ENCODE measurements at regions not wholly inside any gene's neighbourhood (a gene's known extent, or its start where the extent isn't known, plus 50 kb on each side); places are given as distances from the start of the nearest gene placed in this dataset.

DNA sequence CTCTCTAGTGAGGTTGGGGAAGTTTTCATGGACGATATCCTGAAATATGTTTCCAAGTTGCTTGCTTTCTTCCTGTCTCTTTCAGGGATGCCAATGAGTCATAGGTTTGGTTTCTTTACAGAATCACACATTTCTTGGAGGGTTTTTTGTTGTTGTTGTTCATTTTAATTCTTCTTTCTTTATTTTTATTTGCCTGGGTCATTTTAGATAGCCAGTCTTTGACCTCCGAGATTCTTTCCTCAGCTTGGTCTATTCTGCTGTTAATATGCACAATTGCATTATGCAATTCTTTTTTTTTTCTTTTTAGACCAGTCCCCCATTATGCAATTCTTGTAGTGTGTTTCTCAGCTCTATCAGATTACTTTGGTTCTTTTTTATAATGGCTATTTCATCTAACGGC lies 338.9 kb downstream of the AEBP2 start:
- Histone ChIP-seq H3K36me3 (no peaks in the 10 kb centered on the region), H3K27me3 (ENCODE audit: low read depth) (no peaks in the 10 kb centered on the region), H3K4me1 (peaks cover 26% of the 10 kb centered on the region), H3K4me3 (no peak overlapping the region), H3K9me3 (replicated peaks) (no peaks in the 10 kb centered on the region), H3K27ac (replicated peaks) (peak overlapping the region; percentile 65)
- no peak for DNase-seq
- TF ChIP-seq CTCF (IDR thresholded peaks at IDR 0.05; ENCODE audit: borderline replicate concordance): no peak
- intact Hi-C loops (cut with micrococcal nuclease): loop anchor here (10.0 kb wide), 1 partner anchor 117 kb away; no protein-coding TSS in a partner anchor

GRCh38 chr12:19778797-19779196 lies 339.5 kb downstream of the AEBP2 start:
- TF ChIP-seq CTCF (IDR thresholded peaks at IDR 0.05; ENCODE audit: borderline replicate concordance): peak; percentile 23
- Histone ChIP-seq H3K27me3 (ENCODE audit: low read depth) (no peaks in the 10 kb centered on the region), H3K4me1 (peaks cover 26% of the 10 kb centered on the region), H3K9me3 (replicated peaks) (no peaks in the 10 kb centered on the region), H3K36me3 (no peaks in the 10 kb centered on the region), H3K27ac (replicated peaks) (peak overlapping the region; percentile 65), H3K4me3 (peak overlapping the region; percentile 22)
- DNase-seq: no peak
- intact Hi-C loops (cut with micrococcal nuclease): loop anchor here (10.0 kb wide), 1 partner anchor 116 kb away; no protein-coding TSS in a partner anchor

DNA sequence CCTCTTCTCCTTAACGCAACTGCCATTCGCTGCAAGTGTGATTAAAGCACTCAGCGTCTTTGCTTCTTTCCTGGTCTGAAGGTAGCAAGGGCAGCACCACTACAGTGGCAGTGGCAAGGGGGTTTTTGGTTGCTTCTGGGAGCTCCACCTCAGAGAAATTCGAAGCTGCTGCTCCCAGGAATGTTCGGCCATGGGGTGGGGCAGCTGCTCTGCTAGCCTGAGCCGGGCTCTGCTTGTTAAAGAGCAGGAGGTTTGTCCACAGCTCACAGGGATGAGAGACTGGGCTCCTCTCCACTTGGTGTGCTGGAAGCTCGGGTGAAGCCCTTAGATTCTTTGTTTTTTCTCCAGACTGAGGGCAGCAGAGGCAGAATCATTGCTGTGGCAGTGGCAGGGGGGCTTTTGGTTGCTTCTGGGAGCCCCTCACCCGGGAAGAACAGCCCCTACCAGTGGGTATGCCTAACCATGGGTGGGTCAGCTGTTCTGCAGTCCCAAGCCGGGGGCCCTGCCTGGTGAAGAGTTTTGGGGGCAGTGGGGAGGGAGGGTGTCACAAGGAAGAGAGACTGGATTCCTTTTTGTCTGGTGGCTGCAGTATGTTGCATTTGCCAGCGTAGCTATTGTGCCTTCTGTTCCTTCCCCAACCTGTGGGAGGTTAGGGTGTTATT lies 340.2 kb downstream of the AEBP2 start:
- no peaks in the 10 kb centered on the region for H3K36me3 ChIP-seq
- H3K27me3 ChIP-seq (ENCODE audit: low read depth): no peaks in the 10 kb centered on the region
- intact Hi-C loops (cut with micrococcal nuclease): loop anchor here (10.0 kb wide), 1 partner anchor 115 kb away; no protein-coding TSS in a partner anchor
- peaks cover 26% of the 10 kb centered on the region for H3K4me1 ChIP-seq
- H3K4me3 ChIP-seq: peak overlapping the region; percentile 22
- H3K27ac ChIP-seq (replicated peaks): peak overlapping the region; percentile 65
- peak; percentile 25 for TF ChIP-seq CTCF (IDR thresholded peaks at IDR 0.05; ENCODE audit: borderline replicate concordance)
- peak; percentile 36 for DNase-seq
- peaks cover 2% of the 10 kb centered on the region for H3K9me3 ChIP-seq (replicated peaks)

DNA sequence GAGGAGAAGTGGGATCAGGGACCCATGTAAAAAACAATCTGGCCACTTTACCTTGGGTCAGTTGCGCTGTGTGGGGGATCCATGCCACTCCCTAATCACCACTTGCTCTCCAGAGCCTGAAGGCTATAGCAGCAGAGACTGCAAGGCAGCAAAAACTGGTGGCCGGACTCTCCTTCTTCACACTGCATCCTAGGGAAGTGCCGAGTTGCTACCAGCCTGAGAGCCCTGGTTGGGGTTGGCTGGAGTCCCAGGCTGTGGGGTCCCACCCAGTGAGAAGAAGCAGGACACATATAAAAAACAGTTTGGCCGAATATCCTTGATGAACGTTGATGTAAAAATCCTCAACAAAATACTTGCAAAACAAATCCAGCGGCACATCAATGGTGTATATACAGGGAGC lies 341.2 kb downstream of the AEBP2 start:
- Histone ChIP-seq H3K4me1 (peaks cover 26% of the 10 kb centered on the region), H3K36me3 (no peaks in the 10 kb centered on the region), H3K27ac (replicated peaks) (peak overlapping the region; percentile 65), H3K9me3 (replicated peaks) (peaks cover 9% of the 10 kb centered on the region), H3K27me3 (ENCODE audit: low read depth) (no peaks in the 10 kb centered on the region), H3K4me3 (no peak overlapping the region)
- no peak for DNase-seq
- intact Hi-C loops (cut with micrococcal nuclease): no loop called here
- no peak for TF ChIP-seq CTCF (IDR thresholded peaks at IDR 0.05; ENCODE audit: borderline replicate concordance)

GRCh38 chr12:19783547-19784444 lies 344.5 kb downstream of the AEBP2 start:
- Histone ChIP-seq H3K27me3 (ENCODE audit: low read depth) (no peaks in the 10 kb centered on the region), H3K36me3 (no peaks in the 10 kb centered on the region), H3K4me3 (peak overlapping the region; percentile 45), H3K4me1 (peaks cover 17% of the 10 kb centered on the region), H3K27ac (replicated peaks) (peak overlapping the region; percentile 19), H3K9me3 (replicated peaks) (peaks cover 27% of the 10 kb centered on the region)
- DNase-seq: no peak
- intact Hi-C loops (cut with micrococcal nuclease): no loop called here
- TF ChIP-seq CTCF (IDR thresholded peaks at IDR 0.05; ENCODE audit: borderline replicate concordance): no peak

Measured in left ventricle myocardium inferior (tissue), 1 donor.